SK-N-SH treated with all-trans-retinoic acid at 6 μM for 48 hours (cell line): ENCODE measurements at regions not wholly inside any gene's neighbourhood (a gene's known extent, or its start where the extent isn't known, plus 50 kb on each side); places are given as distances from the start of the nearest gene placed in this dataset.
A peak's percentile ranks its signal among the peaks of the same experiment; 100 is the strongest.

Experiments
- ATAC-seq: fragments of 200-7000 bp; cut with Tn5 transposase; 3 replicates; pipeline ENCODE4 v1.9.1; 2020; ENCODE audit warnings: mild to moderate bottlenecking, moderate library complexity
- ARNTL ChIP-seq: fragments of 450-650 bp; formaldehyde crosslinking; IDR thresholded peaks from 2 replicates; pipeline ENCODE4 v1.5.0; 2020; ENCODE audit warnings: low read depth, mild to moderate bottlenecking, moderate library complexity, borderline replicate concordance
- BACH2 ChIP-seq: fragments of 250-450 bp; sonication (Bioruptor Pico); IDR thresholded peaks from 2 replicates; pipeline ENCODE4 v1.9.0; 2021; ENCODE audit warnings: mild to moderate bottlenecking, borderline replicate concordance
- CREB5 ChIP-seq: fragments of 250-450 bp; sonication (Bioruptor Pico); IDR thresholded peaks from 2 replicates; pipeline ENCODE4 v1.5.1; 2020; ENCODE audit warnings: low read depth, mild to moderate bottlenecking, moderate library complexity
- CSDC2 ChIP-seq: fragments of 250-450 bp; sonication (Bioruptor Pico); IDR thresholded peaks from 2 replicates; pipeline ENCODE4 v1.5.0; 2020; ENCODE audit warnings: mild to moderate bottlenecking, moderate library complexity
- CSRNP3 ChIP-seq: fragments of 250-450 bp; sonication (Bioruptor Pico); IDR thresholded peaks from 2 replicates; pipeline ENCODE4 v1.5.1; 2021; ENCODE audit warnings: mild to moderate bottlenecking, moderate library complexity
- ESRRG ChIP-seq: fragments of 250-450 bp; sonication (Bioruptor Pico); IDR thresholded peaks from 2 replicates; pipeline ENCODE4 v1.6.1; 2021; ENCODE audit warnings: mild to moderate bottlenecking
- GLIS3 ChIP-seq: fragments of 250-450 bp; sonication (Bioruptor Pico); IDR thresholded peaks from 2 replicates; pipeline ENCODE4 v1.5.0; 2020; ENCODE audit warnings: mild to moderate bottlenecking, moderate library complexity
- ISL1 ChIP-seq: fragments of 250-450 bp; sonication (Bioruptor Pico); IDR thresholded peaks from 2 replicates; pipeline ENCODE4 v2.1.2; 2022; ENCODE audit warnings: mild to moderate bottlenecking, moderate library complexity
- PATZ1 ChIP-seq: fragments of 250-450 bp; sonication (Bioruptor Pico); IDR thresholded peaks from 2 replicates; pipeline ENCODE4 v1.8.0; 2020; ENCODE audit warnings: mild to moderate bottlenecking, moderate library complexity, borderline replicate concordance
- POU6F1 ChIP-seq: fragments of 250-450 bp; sonication (Bioruptor Pico); IDR thresholded peaks from 2 replicates; pipeline ENCODE4 v1.8.0; 2021; ENCODE audit warnings: low read depth, mild to moderate bottlenecking, moderate library complexity, borderline replicate concordance
- PPARA ChIP-seq: fragments of 250-450 bp; sonication (Bioruptor Pico); IDR thresholded peaks from 2 replicates; pipeline ENCODE4 v1.5.0; 2020; ENCODE audit warnings: mild to moderate bottlenecking, borderline replicate concordance
- RARB ChIP-seq: fragments of 250-450 bp; sonication (Bioruptor Pico); IDR thresholded peaks from 2 replicates; pipeline ENCODE4 v1.8.0; 2021; ENCODE audit warnings: mild to moderate bottlenecking, moderate library complexity
- SNAI2 ChIP-seq: fragments of 250-450 bp; sonication (Bioruptor Pico); IDR thresholded peaks from 2 replicates; pipeline ENCODE4 v1.5.0; 2020; ENCODE audit warnings: mild to moderate bottlenecking, moderate library complexity
- TCF4 ChIP-seq: fragments of 250-450 bp; sonication (Bioruptor Pico); IDR thresholded peaks from 2 replicates; pipeline ENCODE4 v1.8.0; 2021; ENCODE audit warnings: mild to moderate bottlenecking, moderate library complexity, borderline replicate concordance
- TOX ChIP-seq: fragments of 250-450 bp; sonication (Bioruptor Pico); IDR thresholded peaks from 2 replicates; pipeline ENCODE4 v1.8.0; 2021; ENCODE audit warnings: mild to moderate bottlenecking, moderate library complexity, borderline replicate concordance
- TSHZ2 ChIP-seq: fragments of 250-450 bp; sonication (Bioruptor Pico); IDR thresholded peaks from 2 replicates; pipeline ENCODE4 v1.5.0; 2020; ENCODE audit warnings: mild to moderate bottlenecking, moderate library complexity
- ZC3H10 ChIP-seq: fragments of 250-450 bp; sonication (Bioruptor Pico); IDR thresholded peaks from 2 replicates; pipeline ENCODE4 v1.5.1; 2021; ENCODE audit warnings: mild to moderate bottlenecking, moderate library complexity
- ZFP3 ChIP-seq: fragments of 250-450 bp; sonication (Bioruptor Pico); IDR thresholded peaks from 2 replicates; pipeline ENCODE4 v1.5.0; 2020; ENCODE audit warnings: mild to moderate bottlenecking, moderate library complexity
- ZNF565 ChIP-seq: fragments of 450-650 bp; formaldehyde crosslinking; conservative IDR thresholded peaks from 2 replicates; pipeline ENCODE4 v1.5.0; 2020; ENCODE audit warnings: low read depth, mild to moderate bottlenecking, moderate library complexity
- ZNF70 ChIP-seq: fragments of 450-650 bp; formaldehyde crosslinking; IDR thresholded peaks from 2 replicates; pipeline ENCODE4 v1.5.0; 2020; ENCODE audit warnings: mild to moderate bottlenecking, moderate library complexity
- ZNF8 ChIP-seq: fragments of 450-650 bp; formaldehyde crosslinking; IDR thresholded peaks from 2 replicates; pipeline ENCODE4 v1.5.0; 2020; ENCODE audit warnings: mild to moderate bottlenecking, moderate library complexity

GRCh38 chr13:39847336-39847735 lies 191.9 kb downstream of the COG6 start:
- no peak for ATAC-seq
- TF ChIP-seq TCF4 (CRISPR knock-in tag) (no peak), ESRRG (CRISPR knock-in tag) (no peak), CREB5 (CRISPR knock-in tag) (no peak), ZNF565 (no peak), ZFP3 (CRISPR knock-in tag) (no peak), PATZ1 (CRISPR knock-in tag) (no peak), RARB (CRISPR knock-in tag) (no peak), POU6F1 (CRISPR knock-in tag) (no peak), ZC3H10 (CRISPR knock-in tag) (no peak), GLIS3 (CRISPR knock-in tag) (no peak), SNAI2 (CRISPR knock-in tag) (no peak), ZNF8 (CRISPR knock-in tag) (no peak), ZNF70 (CRISPR knock-in tag) (no peak), PPARA (CRISPR knock-in tag) (no peak), ISL1 (CRISPR knock-in tag) (no peak), TSHZ2 (CRISPR knock-in tag) (no peak)

GRCh38 chr13:39855236-39855635 lies 199.8 kb downstream of the COG6 start:
- TF ChIP-seq GLIS3 (CRISPR knock-in tag) (no peak), TOX (CRISPR knock-in tag) (no peak), CSRNP3 (CRISPR knock-in tag) (no peak), ZFP3 (CRISPR knock-in tag) (no peak), CSDC2 (CRISPR knock-in tag) (no peak)
- peak; percentile 22; the same call in 1 of the 3 replicates for ATAC-seq

- no peak for ATAC-seq
- no peak for TF ChIP-seq CREB5 (CRISPR knock-in tag)
- TF ChIP-seq SNAI2 (CRISPR knock-in tag), result no peak
- no peak for TF ChIP-seq ZC3H10 (CRISPR knock-in tag)
- no peak for TF ChIP-seq PPARA (CRISPR knock-in tag)
- TF ChIP-seq ARNTL (CRISPR knock-in tag), result no peak
- no peak for TF ChIP-seq TSHZ2 (CRISPR knock-in tag)
- no peak for TF ChIP-seq ESRRG (CRISPR knock-in tag)
- no peak for TF ChIP-seq TOX (CRISPR knock-in tag)
- no peak for TF ChIP-seq BACH2 (CRISPR knock-in tag)
- no peak for TF ChIP-seq ZNF8 (CRISPR knock-in tag)
- no peak for TF ChIP-seq PATZ1 (CRISPR knock-in tag)
Observed at GRCh38 chr13:39856714-39857113, 201.3 kb downstream of the COG6 start.
